SK-N-SH (cell line): ENCODE measurements at regions not wholly inside any gene's neighbourhood (a gene's known extent, or its start where the extent isn't known, plus 50 kb on each side); places are given as distances from the start of the nearest gene placed in this dataset.

Source experiments
- CTCF ChIA-PET: fragments of 300-600, 350-600 bp; formaldehyde crosslinking; extraction: SDS; loops from one replicate; lab custom pipeline; 2021; lab: Yijun Ruan, JAX
- POLR2A ChIA-PET: fragments of 350-600 bp; sonication (Branson Sonifier 250); formaldehyde crosslinking; extraction: SDS; loops from one replicate; lab custom pipeline; 2020; ENCODE audit warnings: antibody characterized with exemption, inconsistent platforms; lab: Yijun Ruan, JAX
- DNase-seq: peaks from one replicate; pipeline ENCODE4 v3.0.0; 2012
- H2AFZ ChIP-seq: fragments of 200-600 bp; sonication (generic); 2 replicates; pipeline ENCODE4 v1.8.1; 2016; ENCODE audit warnings: antibody characterized with exemption, mild to moderate bottlenecking, low read depth
- H3F3A ChIP-seq: fragments of 200-600 bp; sonication (generic); replicated peaks from 2 replicates; pipeline ENCODE3; 2016; ENCODE audit warnings: antibody characterized with exemption, mild to moderate bottlenecking; ENCODE audit not compliant: insufficient read depth
- H3K27ac ChIP-seq, 2 experiments: fragments of 200-500 bp in 1 of 2; fragments of 200-600 bp in 1 of 2; sonication (Bioruptor generic) in 1 of 2; sonication (generic), shearing (Covaris generic) in 1 of 2; 2 replicates each; pipeline versions ENCODE4 v1.5.1 to v1.6.1; 2014 to 2016; ENCODE audit warnings: low read depth in 2 of 2, inconsistent platforms in 1 of 2, low read length in 1 of 2, mild to moderate bottlenecking in 1 of 2, mixed read lengths in 1 of 2
- H3K27me3 ChIP-seq: fragments of 200-600 bp; sonication (generic), shearing (Covaris generic); 2 replicates; pipeline ENCODE4 v1.6.1; 2016; ENCODE audit warnings: mixed run types; ENCODE audit not compliant: insufficient read depth
- H3K36me3 ChIP-seq, 2 experiments: fragments of 200-500 bp in 1 of 2; fragments of 200-600 bp in 1 of 2; sonication (Bioruptor generic) in 1 of 2; sonication (generic) in 1 of 2; replicated peaks in 1 of 2; 2 replicates each; pipeline versions ENCODE3 to v1.5.1; 2014 to 2016; ENCODE audit warnings: low read length in 1 of 2, mild to moderate bottlenecking in 1 of 2; ENCODE audit not compliant: insufficient read depth in 2 of 2, control insufficient read depth in 1 of 2
- H3K4me1 ChIP-seq, 2 experiments: fragments of 200-500 bp in 1 of 2; fragments of 200-600 bp in 1 of 2; sonication (Bioruptor generic) in 1 of 2; sonication (generic), shearing (Covaris generic) in 1 of 2; 2 replicates each; pipeline versions ENCODE4 v1.5.1 to v1.6.1; 2014 to 2016; ENCODE audit warnings: low read depth in 1 of 2, low read length in 1 of 2, mixed run types in 1 of 2; ENCODE audit not compliant: insufficient read depth in 2 of 2, control insufficient read depth in 1 of 2
- H3K4me2 ChIP-seq: fragments of 200-600 bp; sonication (generic), shearing (Covaris generic); 2 replicates; pipeline ENCODE4 v1.6.1; 2017; ENCODE audit warnings: mixed run types
- H3K4me3 ChIP-seq, 2 experiments: fragments of 200-500 bp in 1 of 2; fragments of 200-600 bp in 1 of 2; sonication (Bioruptor generic) in 1 of 2; sonication (generic), shearing (Covaris generic) in 1 of 2; 2 replicates each; pipeline versions ENCODE4 v1.5.1 to v1.8.1; 2014 to 2016; ENCODE audit warnings: low read depth in 2 of 2, inconsistent platforms in 1 of 2, low read length in 1 of 2, mild to moderate bottlenecking in 1 of 2, mixed read lengths in 1 of 2, moderate library complexity in 1 of 2
- H3K79me2 ChIP-seq: fragments of 200-600 bp; sonication (generic); 2 replicates; pipeline ENCODE4 v1.8.1; 2017; ENCODE audit warnings: mild to moderate bottlenecking; ENCODE audit not compliant: insufficient read depth
- H3K9ac ChIP-seq: fragments of 200-600 bp; sonication (generic); 2 replicates; pipeline ENCODE4 v1.6.1; 2017; ENCODE audit warnings: mixed run types
- H3K9me2 ChIP-seq: fragments of 200-600 bp; sonication (generic); 2 replicates; pipeline ENCODE4 v1.6.1; 2017; ENCODE audit warnings: mixed run types
- H3K9me3 ChIP-seq: fragments of 200-600 bp; sonication (generic); 2 replicates; pipeline ENCODE4 v1.6.1; 2017; ENCODE audit warnings: mixed run types, mild to moderate bottlenecking, moderate library complexity
- H4K20me1 ChIP-seq: fragments of 200-600 bp; sonication (generic); 2 replicates; pipeline ENCODE4 v1.6.1; 2017; ENCODE audit warnings: mild to moderate bottlenecking, mixed run types; ENCODE audit not compliant: insufficient read depth
- CHD2 ChIP-seq: fragments of 150-350 bp; IDR thresholded peaks from 2 replicates; pipeline ENCODE4 v1.6.1; 2018; ENCODE audit warnings: low read length; ENCODE audit not compliant: partially characterized antibody
- ELF1 ChIP-seq: IDR thresholded peaks from 2 replicates; pipeline ENCODE4 v1.4.0; 2012
- EP300 ChIP-seq, 2 experiments: IDR thresholded peaks; 2 replicates each; pipeline versions ENCODE4 v1.4.0 to v1.6.1; 2012; ENCODE audit warnings: borderline replicate concordance in 1 of 2, low read depth in 1 of 2, low read length in 1 of 2
- FOSL2 ChIP-seq: IDR thresholded peaks from 2 replicates; pipeline ENCODE4 v1.4.0; 2012; ENCODE audit warnings: low read depth, mild to moderate bottlenecking, moderate library complexity, borderline replicate concordance
- GATA2 ChIP-seq: sonication (generic); formaldehyde crosslinking; IDR thresholded peaks from 2 replicates; pipeline ENCODE4 v1.5.0; 2020; ENCODE audit warnings: mild to moderate bottlenecking, missing genetic modification reagents
- JUND ChIP-seq: IDR thresholded peaks from 2 replicates; pipeline ENCODE4 v1.4.0; 2012
- MAX ChIP-seq: IDR thresholded peaks from 2 replicates; pipeline ENCODE4 v1.4.0; 2012; ENCODE audit warnings: low read depth
- NFIC ChIP-seq: IDR thresholded peaks from 2 replicates; pipeline ENCODE4 v1.4.0; 2012; ENCODE audit warnings: borderline replicate concordance
- NRF1 ChIP-seq: IDR thresholded peaks from 2 replicates; pipeline ENCODE4 v1.6.1; 2012; ENCODE audit warnings: low read depth, mild to moderate bottlenecking, low read length
- PBX3 ChIP-seq: IDR thresholded peaks from 2 replicates; pipeline ENCODE4; 2012
- POLR2AphosphoS5 ChIP-seq: IDR thresholded peaks from 2 replicates; pipeline ENCODE4 v1.6.1; 2012; ENCODE audit warnings: low read depth, low read length
- SMC3 ChIP-seq: IDR thresholded peaks from 2 replicates; pipeline ENCODE4 v1.6.1; 2012; ENCODE audit warnings: low read depth, low read length, improper control_type of control experiment
- TAF1 ChIP-seq: IDR thresholded peaks from 2 replicates; pipeline ENCODE4 v1.6.1; 2012; ENCODE audit warnings: low read depth, mild to moderate bottlenecking, low read length, moderate library complexity, borderline replicate concordance
- TEAD4 ChIP-seq: IDR thresholded peaks from 2 replicates; pipeline ENCODE4 v1.4.0; 2012; ENCODE audit warnings: mild to moderate bottlenecking, borderline replicate concordance; ENCODE audit not compliant: insufficient read depth
- YY1 ChIP-seq: IDR thresholded peaks from 2 replicates; pipeline ENCODE4 v1.4.0; 2012; ENCODE audit warnings: low read depth, mild to moderate bottlenecking
- WGBS: methylation state at CpG from one replicate; pipeline ENCODE4 v1.1.6; 2017; ENCODE audit warnings: low lambda C conversion rate; 5-methylcytosine and 5-hydroxymethylcytosine counted together
- TF ChIP-seq, protein P1 (sequence below): fragments of 150-350 bp; IDR thresholded peaks from 2 replicates; pipeline ENCODE4 v1.6.1; 2017; ENCODE audit warnings: antibody characterized with exemption, low read length, low read depth, borderline replicate concordance
- TF ChIP-seq, protein P2 (sequence below): fragments of 200-600 bp; sonication (generic); IDR thresholded peaks from 2 replicates; pipeline ENCODE4 v1.6.1; 2017; ENCODE audit warnings: antibody characterized with exemption, mild to moderate bottlenecking, moderate library complexity
- TF ChIP-seq, protein P3 (sequence below): IDR thresholded peaks from 2 replicates; pipeline ENCODE4 v1.4.0; 2012; ENCODE audit warnings: low read depth, borderline replicate concordance

- H3K27ac ChIP-seq: no peak overlapping the region
- H3K9me2 ChIP-seq: no peaks in the 10 kb centered on the region
- WGBS: 9% methylated on average over 5 of the region's 5 CpGs
- H3K79me2 ChIP-seq: no peaks in the 10 kb centered on the region
- H3K9ac ChIP-seq: no peak overlapping the region
- no peaks in the 10 kb centered on the region for H3K9me3 ChIP-seq
- H3K4me3 ChIP-seq: no peak overlapping the region
- H2AFZ ChIP-seq: no peak overlapping the region
- CTCF ChIA-PET: no interaction called here
- H4K20me1 ChIP-seq: no peaks in the 10 kb centered on the region
- TF ChIP-seq NRF1 (no peak), CHD2 (no peak), TEAD4 (no peak), NFIC (no peak), FOSL2 (no peak), MAX (no peak), JUND (no peak), GATA2 (CRISPR knock-in tag) (no peak), YY1 (no peak), SMC3 (no peak), EP300 (IDR thresholded peaks at IDR 0.05; ENCODE audit: borderline replicate concordance in 1 of 2, low read depth in 1 of 2, low read length in 1 of 2) (no peak), TAF1 (no peak), PBX3 (no peak), POLR2AphosphoS5 (no peak), ELF1 (no peak)
- TF ChIP-seq, protein P1, sequence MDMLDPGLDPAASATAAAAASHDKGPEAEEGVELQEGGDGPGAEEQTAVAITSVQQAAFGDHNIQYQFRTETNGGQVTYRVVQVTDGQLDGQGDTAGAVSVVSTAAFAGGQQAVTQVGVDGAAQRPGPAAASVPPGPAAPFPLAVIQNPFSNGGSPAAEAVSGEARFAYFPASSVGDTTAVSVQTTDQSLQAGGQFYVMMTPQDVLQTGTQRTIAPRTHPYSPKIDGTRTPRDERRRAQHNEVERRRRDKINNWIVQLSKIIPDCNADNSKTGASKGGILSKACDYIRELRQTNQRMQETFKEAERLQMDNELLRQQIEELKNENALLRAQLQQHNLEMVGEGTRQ: no peak
- TF ChIP-seq, protein P2, sequence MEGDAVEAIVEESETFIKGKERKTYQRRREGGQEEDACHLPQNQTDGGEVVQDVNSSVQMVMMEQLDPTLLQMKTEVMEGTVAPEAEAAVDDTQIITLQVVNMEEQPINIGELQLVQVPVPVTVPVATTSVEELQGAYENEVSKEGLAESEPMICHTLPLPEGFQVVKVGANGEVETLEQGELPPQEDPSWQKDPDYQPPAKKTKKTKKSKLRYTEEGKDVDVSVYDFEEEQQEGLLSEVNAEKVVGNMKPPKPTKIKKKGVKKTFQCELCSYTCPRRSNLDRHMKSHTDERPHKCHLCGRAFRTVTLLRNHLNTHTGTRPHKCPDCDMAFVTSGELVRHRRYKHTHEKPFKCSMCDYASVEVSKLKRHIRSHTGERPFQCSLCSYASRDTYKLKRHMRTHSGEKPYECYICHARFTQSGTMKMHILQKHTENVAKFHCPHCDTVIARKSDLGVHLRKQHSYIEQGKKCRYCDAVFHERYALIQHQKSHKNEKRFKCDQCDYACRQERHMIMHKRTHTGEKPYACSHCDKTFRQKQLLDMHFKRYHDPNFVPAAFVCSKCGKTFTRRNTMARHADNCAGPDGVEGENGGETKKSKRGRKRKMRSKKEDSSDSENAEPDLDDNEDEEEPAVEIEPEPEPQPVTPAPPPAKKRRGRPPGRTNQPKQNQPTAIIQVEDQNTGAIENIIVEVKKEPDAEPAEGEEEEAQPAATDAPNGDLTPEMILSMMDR: no peak
- TF ChIP-seq, protein P3, sequence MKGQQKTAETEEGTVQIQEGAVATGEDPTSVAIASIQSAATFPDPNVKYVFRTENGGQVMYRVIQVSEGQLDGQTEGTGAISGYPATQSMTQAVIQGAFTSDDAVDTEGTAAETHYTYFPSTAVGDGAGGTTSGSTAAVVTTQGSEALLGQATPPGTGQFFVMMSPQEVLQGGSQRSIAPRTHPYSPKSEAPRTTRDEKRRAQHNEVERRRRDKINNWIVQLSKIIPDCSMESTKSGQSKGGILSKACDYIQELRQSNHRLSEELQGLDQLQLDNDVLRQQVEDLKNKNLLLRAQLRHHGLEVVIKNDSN: no peak
- no peak overlapping the region for H3K4me2 ChIP-seq
- no peaks in the 10 kb centered on the region for H3K4me1 ChIP-seq
- no peaks in the 10 kb centered on the region for H3K36me3 ChIP-seq
- H3K27me3 ChIP-seq: no peaks in the 10 kb centered on the region
- H3F3A ChIP-seq: no peaks in the 10 kb centered on the region
- no peak for DNase-seq
- POLR2A ChIA-PET: no interaction called here
Observed at GRCh38 chr14:22203036-22203435, 386.0 kb downstream of the DAD1 start.
